ENCODE measurements at regions not wholly inside any gene's neighbourhood (a gene's known extent, or its start where the extent isn't known, plus 50 kb on each side); places are given as distances from the start of the nearest gene placed in this dataset.

DNA sequence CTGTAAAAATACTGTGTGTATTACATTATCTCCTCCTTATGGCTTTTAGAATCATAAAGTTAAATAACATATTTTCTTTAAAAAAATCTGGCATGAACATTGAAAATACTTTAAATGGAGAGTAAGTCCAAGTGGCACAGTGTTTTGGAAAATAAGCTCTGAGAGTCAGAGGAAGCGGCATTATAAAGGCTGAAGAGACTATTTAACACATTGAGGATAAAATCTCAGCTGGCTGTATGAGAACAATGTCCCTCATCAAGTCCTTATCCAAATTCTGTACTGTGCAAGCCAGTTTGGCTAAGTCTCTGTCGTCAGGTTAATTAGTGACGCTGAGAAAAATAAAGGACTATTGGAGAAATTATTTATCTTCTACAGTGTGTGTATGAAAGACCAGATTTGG, 245.5 kb downstream of the MFSD1 start:
- TF ChIP-seq CTCF (optimal IDR thresholded peaks at IDR 0.05 in 1 of 3, IDR thresholded peaks at IDR 0.05 in 1 of 3, conservative IDR thresholded peaks at IDR 0.05 in 1 of 3; ENCODE audit: extremely low read depth in 1 of 3, insufficient read depth in 2 of 3, low read length in 3 of 3) (no peak), EZH2 (IDR thresholded peaks at IDR 0.05; ENCODE audit: low read length) (no peak)
